EH (cell line): ENCODE measurements at regions not wholly inside any gene's neighbourhood (a gene's known extent, or its start where the extent isn't known, plus 50 kb on each side); places are given as distances from the start of the nearest gene placed in this dataset.

Source experiments
- DNase-seq: peaks from one replicate; pipeline ENCODE4 v3.0.0-alpha.2; 2015; ENCODE audit warnings: low read depth

DNA sequence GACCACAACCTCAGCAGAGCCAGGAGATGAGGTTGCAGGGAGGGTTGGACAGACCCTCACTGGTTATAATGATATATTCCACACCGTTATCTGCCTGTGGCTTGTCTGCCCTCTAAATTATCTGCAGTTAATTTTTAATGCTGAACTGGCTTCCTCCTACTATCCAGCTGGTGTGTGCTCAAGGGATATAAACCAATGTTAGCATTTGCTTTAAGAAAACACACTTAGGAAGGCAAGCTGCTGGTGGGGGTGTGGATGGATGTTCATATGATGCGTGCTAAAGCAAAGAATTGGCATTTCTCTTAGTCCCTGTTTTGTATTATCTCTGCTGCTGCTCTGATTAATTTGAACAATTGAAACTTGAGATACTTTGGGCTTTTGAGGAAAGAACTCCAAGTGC lies 132.2 kb upstream of the NPVF start:
- no peak for DNase-seq

- DNase-seq = no peak
These were observed 133.1 kb upstream of the NPVF start for GRCh38 chr7:25361387-25361786.

GRCh38 chr7:25361863-25362262 lies 133.6 kb upstream of the NPVF start:
- DNase-seq = no peak

- DNase-seq = no peak
These were observed 140.4 kb upstream of the NPVF start for GRCh38 chr7:25368599-25369201.

- no peak for DNase-seq
These were observed 141.5 kb upstream of the NPVF start for GRCh38 chr7:25369786-25370185.

DNA sequence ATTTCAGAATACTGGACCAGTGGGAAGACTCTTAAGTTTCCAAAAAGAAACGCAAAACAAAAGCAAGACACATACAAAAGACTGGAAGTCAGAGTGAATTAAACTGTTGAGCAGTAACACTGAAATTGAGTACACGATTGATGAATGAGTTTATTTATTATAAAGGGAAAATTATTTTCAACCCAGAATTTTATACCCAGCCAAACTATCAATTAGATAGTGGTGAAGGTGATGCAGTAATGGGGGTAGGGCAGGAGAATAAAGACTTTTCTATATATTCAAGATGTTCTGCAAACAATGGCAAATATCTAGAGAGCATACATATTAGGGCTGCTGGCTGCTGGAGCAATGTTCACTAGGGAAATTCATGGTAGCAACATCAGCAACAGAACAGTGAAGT lies 143.7 kb upstream of the NPVF start:
- DNase-seq = no peak

DNA sequence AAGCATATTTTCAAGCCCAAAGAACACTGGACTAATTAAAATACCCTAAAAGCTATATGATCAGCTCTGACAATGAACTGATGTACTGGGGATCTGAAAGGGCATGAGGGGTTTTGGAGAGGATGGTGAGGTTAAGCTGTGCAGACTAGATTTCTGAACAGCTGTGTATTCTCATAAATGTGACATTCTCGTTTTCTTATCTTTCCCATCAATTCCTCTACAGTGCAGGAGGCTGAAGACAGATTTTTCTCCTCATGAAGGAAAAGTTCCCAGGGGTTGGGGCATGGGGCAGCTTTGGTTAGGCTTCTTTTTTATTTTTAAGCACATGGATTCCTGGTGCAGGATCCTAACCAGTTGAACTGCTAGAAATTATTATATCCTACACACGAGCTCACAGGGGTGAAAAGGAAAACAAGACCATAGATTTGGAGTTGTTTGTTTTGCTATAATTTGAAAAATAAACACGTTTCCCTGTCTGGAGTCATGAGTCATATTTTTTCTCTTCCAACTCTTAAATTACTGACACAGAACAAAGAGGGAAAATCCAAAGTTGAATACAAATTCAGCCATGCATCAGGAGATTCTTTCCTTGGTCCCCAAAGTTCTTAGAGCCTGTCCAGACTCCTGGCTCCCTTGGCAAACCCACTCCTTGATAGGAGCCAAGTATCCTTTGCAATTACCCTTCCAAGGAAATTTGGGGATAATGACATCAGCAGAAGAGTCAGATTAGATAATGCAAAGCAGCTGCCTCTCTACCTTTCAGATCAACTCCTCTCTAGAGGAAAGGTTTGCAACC lies 147.7 kb upstream of the NPVF start:
- DNase-seq = no peak

GRCh38 chr7:25379351-25380300 lies 151.3 kb upstream of the NPVF start:
- no peak for DNase-seq

- DNase-seq = no peak
These were observed 153.7 kb upstream of the NPVF start for GRCh38 chr7:25381818-25382589.

DNA sequence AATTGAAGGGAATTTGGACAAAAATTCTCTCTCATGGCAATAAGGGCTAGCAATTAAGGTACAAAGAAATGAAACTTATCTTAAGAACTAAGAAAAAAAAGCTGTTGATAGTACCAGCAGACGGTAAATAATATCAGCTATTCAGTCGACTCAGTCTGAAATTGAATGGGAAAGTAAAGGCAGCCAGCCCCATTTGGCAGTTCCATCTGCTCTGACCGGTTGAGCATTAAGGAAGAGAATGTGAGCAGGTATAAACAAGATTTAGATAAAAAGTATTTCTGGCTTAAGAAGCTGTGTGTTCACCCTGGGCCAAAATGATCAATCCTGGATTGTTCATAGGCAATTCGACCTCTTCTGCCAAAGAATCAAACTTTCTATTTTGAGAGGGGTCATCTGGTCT lies 154.6 kb upstream of the NPVF start:
- no peak for DNase-seq

GRCh38 chr7:25383402-25383801 lies 155.1 kb upstream of the NPVF start:
- no peak for DNase-seq

GRCh38 chr7:25384788-25385505 lies 156.7 kb upstream of the NPVF start:
- no peak for DNase-seq

GRCh38 chr7:25385506-25386136 lies 157.3 kb upstream of the NPVF start:
- no peak for DNase-seq

DNA sequence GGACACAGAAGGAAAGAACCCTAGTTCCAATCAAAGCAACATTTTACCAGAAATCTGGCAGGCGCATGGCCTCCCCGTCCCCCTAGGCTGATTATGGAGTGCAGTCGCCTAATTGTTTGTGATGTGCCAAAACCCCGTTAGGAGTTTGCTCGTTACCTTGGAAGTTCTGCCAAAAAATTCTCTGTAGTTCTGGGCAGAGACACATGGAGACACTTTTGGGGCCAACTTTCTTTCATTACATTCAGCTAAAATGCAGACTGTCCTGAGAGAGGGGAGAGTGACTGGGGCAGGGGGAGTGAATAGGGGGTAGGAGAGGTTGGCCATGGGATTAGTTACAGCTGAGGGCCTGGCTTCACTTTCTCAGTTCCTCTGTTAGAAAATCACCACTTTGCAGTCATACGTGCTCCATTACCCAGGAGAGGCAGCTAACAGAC lies 158.0 kb upstream of the NPVF start:
- DNase-seq = no peak

DNA sequence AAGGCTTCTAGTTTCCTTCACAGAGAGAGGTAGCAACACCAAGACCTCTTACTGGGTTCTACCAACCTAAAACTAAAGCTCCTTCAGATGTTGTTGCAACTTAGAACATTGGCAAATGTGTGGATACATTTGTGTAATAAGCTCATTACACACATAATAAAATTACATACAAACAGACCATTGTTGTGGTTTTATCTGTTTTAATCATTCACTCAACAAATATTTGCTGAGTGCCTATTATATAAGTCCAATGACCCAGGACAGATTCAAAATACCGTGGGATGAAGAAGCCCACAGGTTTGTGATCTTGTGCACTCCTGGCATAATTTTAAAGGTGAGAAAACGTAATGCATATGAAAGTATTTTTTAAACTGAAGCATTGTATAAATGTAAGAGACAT lies 160.4 kb upstream of the NPVF start:
- DNase-seq = no peak

- DNase-seq = peak; percentile 44
These were observed 161.3 kb upstream of the NPVF start for GRCh38 chr7:25389489-25390106.

DNA sequence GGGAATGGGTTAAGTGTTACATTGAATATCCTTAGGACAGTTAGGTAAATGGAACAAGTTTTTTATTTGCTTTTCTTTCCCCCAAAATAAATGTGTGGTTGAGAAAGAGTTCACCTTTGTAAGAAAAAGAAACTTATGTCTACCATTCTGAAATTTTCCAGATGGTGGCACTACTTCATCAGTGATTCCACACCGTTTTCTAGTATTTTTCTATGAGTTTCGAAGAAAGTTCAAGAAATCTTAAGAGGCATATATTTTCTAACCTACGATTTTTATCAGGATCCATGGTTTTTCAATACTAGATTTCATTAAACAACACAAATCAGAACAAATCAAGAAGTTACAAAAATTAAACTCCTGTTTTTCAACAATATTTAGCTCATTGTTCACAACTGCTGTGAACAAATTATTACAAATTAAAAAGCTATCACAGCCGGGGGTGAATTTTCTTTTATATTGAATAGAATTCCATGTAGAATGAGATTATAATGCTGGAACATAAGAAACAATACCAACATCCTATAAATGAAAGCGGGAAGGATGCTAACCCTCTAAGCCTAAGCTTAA lies 163.1 kb upstream of the NPVF start:
- peak; percentile 2 for DNase-seq

GRCh38 chr7:25391961-25392587 lies 163.8 kb upstream of the NPVF start:
- no peak for DNase-seq

- no peak for DNase-seq
These were observed 164.5 kb upstream of the NPVF start for GRCh38 chr7:25392588-25393338.
